GM23338 (cell line): ENCODE measurements at regions not wholly inside any gene's neighbourhood (a gene's known extent, or its start where the extent isn't known, plus 50 kb on each side); places are given as distances from the start of the nearest gene placed in this dataset.

Source experiments
- ATAC-seq: fragments of 200-7000 bp; cut with Tn5 transposase; 3 replicates; pipeline ENCODE4 v1.9.1; 2020
- DNase-seq: peaks from one replicate; pipeline ENCODE4 v3.0.0-alpha.2; 2015; ENCODE audit warnings: low spot score
- H2AFZ ChIP-seq: fragments of 200-600 bp; sonication (generic); 2 replicates; pipeline ENCODE4 v1.8.0; 2016; ENCODE audit warnings: antibody characterized with exemption, mild to moderate bottlenecking, moderate library complexity
- H3F3A ChIP-seq: fragments of 200-600 bp; sonication (generic); replicated peaks from 2 replicates; pipeline ENCODE4 v1.8.0; 2017; ENCODE audit warnings: antibody characterized with exemption, mixed run types, low read depth
- H3K27ac ChIP-seq: fragments of 200-600 bp; sonication (generic); 2 replicates; pipeline ENCODE4 v1.6.1; 2016; ENCODE audit warnings: low read depth
- H3K27me3 ChIP-seq: fragments of 200-600 bp; sonication (generic); 2 replicates; pipeline ENCODE4 v1.8.0; 2016; ENCODE audit warnings: mild to moderate bottlenecking, mixed run types, moderate library complexity; ENCODE audit not compliant: insufficient read depth
- H3K36me3 ChIP-seq: fragments of 200-600 bp; sonication (generic); 2 replicates; pipeline ENCODE4 v1.8.0; 2016; ENCODE audit warnings: mild to moderate bottlenecking; ENCODE audit not compliant: insufficient read depth
- H3K4me1 ChIP-seq: fragments of 200-600 bp; sonication (generic); 2 replicates; pipeline ENCODE4 v1.8.0; 2016; ENCODE audit warnings: mild to moderate bottlenecking, moderate library complexity; ENCODE audit not compliant: insufficient read depth
- H3K4me2 ChIP-seq: fragments of 200-600 bp; sonication (generic); 2 replicates; pipeline ENCODE4 v1.7.1; 2017; ENCODE audit warnings: mixed run types
- H3K4me3 ChIP-seq: fragments of 200-600 bp; sonication (generic); 2 replicates; pipeline ENCODE4 v1.6.1; 2016; ENCODE audit warnings: mixed run types
- H3K79me2 ChIP-seq: fragments of 200-600 bp; sonication (generic); replicated peaks from 2 replicates; pipeline ENCODE4 v1.8.0; 2017; ENCODE audit warnings: mild to moderate bottlenecking; ENCODE audit not compliant: insufficient read depth
- H3K9me2 ChIP-seq: fragments of 200-600 bp; sonication (generic); 2 replicates; pipeline ENCODE4 v1.8.0; 2017; ENCODE audit not compliant: insufficient read depth
- H4K20me1 ChIP-seq: fragments of 200-600 bp; sonication (generic); replicated peaks from 2 replicates; pipeline ENCODE4 v1.8.0; 2017; ENCODE audit warnings: mild to moderate bottlenecking; ENCODE audit not compliant: insufficient read depth
- H3K27ac Mint-ChIP-seq: 2 replicates; pipeline ENCODE4 v1.8.0; 2020; ENCODE audit warnings: inconsistent platforms, mild to moderate bottlenecking, moderate library complexity, mixed read lengths
- H3K27me3 Mint-ChIP-seq: 3 replicates; pipeline ENCODE4 v1.8.0; 2022; ENCODE audit warnings: low read depth, mild to moderate bottlenecking, moderate library complexity, mixed read lengths, inconsistent platforms; ENCODE audit not compliant: insufficient read depth, poor library complexity
- H3K36me3 Mint-ChIP-seq: 3 replicates; pipeline ENCODE4 v1.8.0; 2021; ENCODE audit warnings: low read depth, mild to moderate bottlenecking, inconsistent platforms, moderate library complexity, mixed read lengths
- H3K4me1 Mint-ChIP-seq: 3 replicates; pipeline ENCODE4 v1.8.0; 2020; ENCODE audit warnings: mild to moderate bottlenecking, inconsistent platforms, mixed read lengths
- H3K4me3 Mint-ChIP-seq: 3 replicates; pipeline ENCODE4 v1.8.0; 2021; ENCODE audit warnings: moderate library complexity, mild to moderate bottlenecking, inconsistent platforms, mixed read lengths
- H3K9me3 Mint-ChIP-seq: 3 replicates; pipeline ENCODE4 v1.8.0; 2020; ENCODE audit warnings: moderate library complexity, mild to moderate bottlenecking, inconsistent platforms, mixed read lengths
- CREB1 ChIP-seq: fragments of 250-450 bp; sonication (Bioruptor Pico); IDR thresholded peaks from 2 replicates; pipeline ENCODE4 v1.5.0; 2020; ENCODE audit warnings: low read depth, mild to moderate bottlenecking, moderate library complexity
- EZH2 ChIP-seq: fragments of 200-600 bp; sonication (generic); IDR thresholded peaks from one replicate; pipeline ENCODE4 v1.8.0; 2017; ENCODE audit warnings: antibody characterized with exemption, mild to moderate bottlenecking, low read depth; ENCODE audit not compliant: unreplicated experiment
- EZH2phosphoT487 ChIP-seq: fragments of 200-600 bp; sonication (generic); IDR thresholded peaks from one replicate; pipeline ENCODE4 v1.8.1; 2018; ENCODE audit warnings: antibody characterized with exemption; ENCODE audit not compliant: unreplicated experiment
- JUNB ChIP-seq: IDR thresholded peaks from one replicate; pipeline ENCODE4 v1.6.1; 2016; ENCODE audit warnings: antibody characterized with exemption; ENCODE audit not compliant: unreplicated experiment
- NANOG ChIP-seq: IDR thresholded peaks from 2 replicates; pipeline ENCODE4 v1.6.1; 2016; ENCODE audit warnings: antibody characterized with exemption, borderline replicate concordance
- POLR2AphosphoS5 ChIP-seq: IDR thresholded peaks from 2 replicates; pipeline ENCODE4 v1.6.1; 2016; ENCODE audit warnings: antibody characterized with exemption, low read depth
- STAT1 ChIP-seq: IDR thresholded peaks from one replicate; pipeline ENCODE4 v1.6.1; 2016; ENCODE audit warnings: antibody characterized with exemption; ENCODE audit not compliant: unreplicated experiment
- ZNF114 ChIP-seq: fragments of 250-450 bp; sonication (Bioruptor Pico); IDR thresholded peaks from 2 replicates; pipeline ENCODE4 v1.5.0; 2020; ENCODE audit warnings: mild to moderate bottlenecking, moderate library complexity
- ZNF331 ChIP-seq: fragments of 250-450 bp; sonication (Bioruptor Pico); IDR thresholded peaks from 2 replicates; pipeline ENCODE4 v1.5.0; 2020; ENCODE audit warnings: low read depth, mild to moderate bottlenecking, moderate library complexity
- TF ChIP-seq, protein P1 (sequence below): IDR thresholded peaks from one replicate; pipeline ENCODE4 v1.6.1; 2018; ENCODE audit warnings: antibody characterized with exemption; ENCODE audit not compliant: unreplicated experiment
- TF ChIP-seq, protein P2 (sequence below): IDR thresholded peaks from 2 replicates; pipeline ENCODE4 v1.6.1; 2016; ENCODE audit warnings: antibody characterized with exemption
- TF ChIP-seq, protein P3 (sequence below), 2 experiments: fragments of 200-600 bp in 1 of 2; sonication (generic) in 1 of 2; conservative IDR thresholded peaks; 2 replicates each; pipeline versions ENCODE4 v1.5.1 to v1.6.1; 2016 to 2017; ENCODE audit warnings: antibody characterized with exemption in 2 of 2, low read depth in 2 of 2, mild to moderate bottlenecking in 2 of 2, moderate library complexity in 1 of 2
- TF ChIP-seq, protein P4 (sequence below): fragments of 250-450 bp; sonication (Bioruptor Pico); IDR thresholded peaks from 2 replicates; pipeline ENCODE4 v1.5.0; 2020; ENCODE audit warnings: mild to moderate bottlenecking, moderate library complexity

DNA sequence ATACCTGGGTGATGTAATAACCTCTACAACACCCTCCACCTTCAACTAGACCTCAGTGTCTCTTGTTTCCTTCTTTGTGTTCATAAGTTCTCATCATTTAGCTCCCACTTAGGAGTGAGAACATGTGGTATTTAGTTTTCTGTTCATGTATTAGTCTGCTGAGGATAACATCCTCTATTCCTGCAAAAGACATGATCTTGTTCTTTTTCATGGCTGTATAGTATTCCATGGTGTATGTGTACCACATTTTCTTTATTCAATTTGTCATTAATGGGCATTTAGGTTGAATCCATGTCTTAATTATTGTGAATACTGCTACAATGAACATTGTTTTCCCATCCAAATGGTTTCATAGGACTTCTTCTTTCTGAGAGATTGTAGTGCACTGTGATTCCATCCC lies 135.7 kb downstream of the MBL2 start:
- Histone ChIP-seq H3F3A (no peaks in the 10 kb centered on the region), H3K36me3 (no peaks in the 10 kb centered on the region), H3K27me3 (no peaks in the 10 kb centered on the region), H3K4me1 (no peaks in the 10 kb centered on the region), H3K4me3 (no peak overlapping the region), H3K27ac (no peak overlapping the region), H2AFZ (no peak overlapping the region), H3K79me2 (no peaks in the 10 kb centered on the region), H4K20me1 (no peaks in the 10 kb centered on the region), H3K9me2 (no peaks in the 10 kb centered on the region), H3K4me2 (no peak overlapping the region)
- Mint-ChIP-seq H3K36me3 (no peaks in the 10 kb centered on the region), H3K4me3 (no peak overlapping the region), H3K27ac (no peak overlapping the region), H3K4me1 (peaks cover 8% of the 10 kb centered on the region; the same call in 2 of the 3 replicates), H3K27me3 (no peaks in the 10 kb centered on the region), H3K9me3 (no peaks in the 10 kb centered on the region)
- ATAC-seq (no peak), DNase-seq (no peak)
- TF ChIP-seq, protein P1, sequence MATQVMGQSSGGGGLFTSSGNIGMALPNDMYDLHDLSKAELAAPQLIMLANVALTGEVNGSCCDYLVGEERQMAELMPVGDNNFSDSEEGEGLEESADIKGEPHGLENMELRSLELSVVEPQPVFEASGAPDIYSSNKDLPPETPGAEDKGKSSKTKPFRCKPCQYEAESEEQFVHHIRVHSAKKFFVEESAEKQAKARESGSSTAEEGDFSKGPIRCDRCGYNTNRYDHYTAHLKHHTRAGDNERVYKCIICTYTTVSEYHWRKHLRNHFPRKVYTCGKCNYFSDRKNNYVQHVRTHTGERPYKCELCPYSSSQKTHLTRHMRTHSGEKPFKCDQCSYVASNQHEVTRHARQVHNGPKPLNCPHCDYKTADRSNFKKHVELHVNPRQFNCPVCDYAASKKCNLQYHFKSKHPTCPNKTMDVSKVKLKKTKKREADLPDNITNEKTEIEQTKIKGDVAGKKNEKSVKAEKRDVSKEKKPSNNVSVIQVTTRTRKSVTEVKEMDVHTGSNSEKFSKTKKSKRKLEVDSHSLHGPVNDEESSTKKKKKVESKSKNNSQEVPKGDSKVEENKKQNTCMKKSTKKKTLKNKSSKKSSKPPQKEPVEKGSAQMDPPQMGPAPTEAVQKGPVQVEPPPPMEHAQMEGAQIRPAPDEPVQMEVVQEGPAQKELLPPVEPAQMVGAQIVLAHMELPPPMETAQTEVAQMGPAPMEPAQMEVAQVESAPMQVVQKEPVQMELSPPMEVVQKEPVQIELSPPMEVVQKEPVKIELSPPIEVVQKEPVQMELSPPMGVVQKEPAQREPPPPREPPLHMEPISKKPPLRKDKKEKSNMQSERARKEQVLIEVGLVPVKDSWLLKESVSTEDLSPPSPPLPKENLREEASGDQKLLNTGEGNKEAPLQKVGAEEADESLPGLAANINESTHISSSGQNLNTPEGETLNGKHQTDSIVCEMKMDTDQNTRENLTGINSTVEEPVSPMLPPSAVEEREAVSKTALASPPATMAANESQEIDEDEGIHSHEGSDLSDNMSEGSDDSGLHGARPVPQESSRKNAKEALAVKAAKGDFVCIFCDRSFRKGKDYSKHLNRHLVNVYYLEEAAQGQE, result no peak
- TF ChIP-seq ZNF114 (CRISPR knock-in tag), result no peak
- no peak for TF ChIP-seq STAT1
- TF ChIP-seq, protein P2, sequence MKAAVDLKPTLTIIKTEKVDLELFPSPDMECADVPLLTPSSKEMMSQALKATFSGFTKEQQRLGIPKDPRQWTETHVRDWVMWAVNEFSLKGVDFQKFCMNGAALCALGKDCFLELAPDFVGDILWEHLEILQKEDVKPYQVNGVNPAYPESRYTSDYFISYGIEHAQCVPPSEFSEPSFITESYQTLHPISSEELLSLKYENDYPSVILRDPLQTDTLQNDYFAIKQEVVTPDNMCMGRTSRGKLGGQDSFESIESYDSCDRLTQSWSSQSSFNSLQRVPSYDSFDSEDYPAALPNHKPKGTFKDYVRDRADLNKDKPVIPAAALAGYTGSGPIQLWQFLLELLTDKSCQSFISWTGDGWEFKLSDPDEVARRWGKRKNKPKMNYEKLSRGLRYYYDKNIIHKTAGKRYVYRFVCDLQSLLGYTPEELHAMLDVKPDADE, result no peak
- TF ChIP-seq, protein P3, sequence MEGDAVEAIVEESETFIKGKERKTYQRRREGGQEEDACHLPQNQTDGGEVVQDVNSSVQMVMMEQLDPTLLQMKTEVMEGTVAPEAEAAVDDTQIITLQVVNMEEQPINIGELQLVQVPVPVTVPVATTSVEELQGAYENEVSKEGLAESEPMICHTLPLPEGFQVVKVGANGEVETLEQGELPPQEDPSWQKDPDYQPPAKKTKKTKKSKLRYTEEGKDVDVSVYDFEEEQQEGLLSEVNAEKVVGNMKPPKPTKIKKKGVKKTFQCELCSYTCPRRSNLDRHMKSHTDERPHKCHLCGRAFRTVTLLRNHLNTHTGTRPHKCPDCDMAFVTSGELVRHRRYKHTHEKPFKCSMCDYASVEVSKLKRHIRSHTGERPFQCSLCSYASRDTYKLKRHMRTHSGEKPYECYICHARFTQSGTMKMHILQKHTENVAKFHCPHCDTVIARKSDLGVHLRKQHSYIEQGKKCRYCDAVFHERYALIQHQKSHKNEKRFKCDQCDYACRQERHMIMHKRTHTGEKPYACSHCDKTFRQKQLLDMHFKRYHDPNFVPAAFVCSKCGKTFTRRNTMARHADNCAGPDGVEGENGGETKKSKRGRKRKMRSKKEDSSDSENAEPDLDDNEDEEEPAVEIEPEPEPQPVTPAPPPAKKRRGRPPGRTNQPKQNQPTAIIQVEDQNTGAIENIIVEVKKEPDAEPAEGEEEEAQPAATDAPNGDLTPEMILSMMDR (conservative IDR thresholded peaks at IDR 0.05; ENCODE audit: low read depth in 2 of 2), result no peak
- no peak for TF ChIP-seq POLR2AphosphoS5
- TF ChIP-seq, protein P4, sequence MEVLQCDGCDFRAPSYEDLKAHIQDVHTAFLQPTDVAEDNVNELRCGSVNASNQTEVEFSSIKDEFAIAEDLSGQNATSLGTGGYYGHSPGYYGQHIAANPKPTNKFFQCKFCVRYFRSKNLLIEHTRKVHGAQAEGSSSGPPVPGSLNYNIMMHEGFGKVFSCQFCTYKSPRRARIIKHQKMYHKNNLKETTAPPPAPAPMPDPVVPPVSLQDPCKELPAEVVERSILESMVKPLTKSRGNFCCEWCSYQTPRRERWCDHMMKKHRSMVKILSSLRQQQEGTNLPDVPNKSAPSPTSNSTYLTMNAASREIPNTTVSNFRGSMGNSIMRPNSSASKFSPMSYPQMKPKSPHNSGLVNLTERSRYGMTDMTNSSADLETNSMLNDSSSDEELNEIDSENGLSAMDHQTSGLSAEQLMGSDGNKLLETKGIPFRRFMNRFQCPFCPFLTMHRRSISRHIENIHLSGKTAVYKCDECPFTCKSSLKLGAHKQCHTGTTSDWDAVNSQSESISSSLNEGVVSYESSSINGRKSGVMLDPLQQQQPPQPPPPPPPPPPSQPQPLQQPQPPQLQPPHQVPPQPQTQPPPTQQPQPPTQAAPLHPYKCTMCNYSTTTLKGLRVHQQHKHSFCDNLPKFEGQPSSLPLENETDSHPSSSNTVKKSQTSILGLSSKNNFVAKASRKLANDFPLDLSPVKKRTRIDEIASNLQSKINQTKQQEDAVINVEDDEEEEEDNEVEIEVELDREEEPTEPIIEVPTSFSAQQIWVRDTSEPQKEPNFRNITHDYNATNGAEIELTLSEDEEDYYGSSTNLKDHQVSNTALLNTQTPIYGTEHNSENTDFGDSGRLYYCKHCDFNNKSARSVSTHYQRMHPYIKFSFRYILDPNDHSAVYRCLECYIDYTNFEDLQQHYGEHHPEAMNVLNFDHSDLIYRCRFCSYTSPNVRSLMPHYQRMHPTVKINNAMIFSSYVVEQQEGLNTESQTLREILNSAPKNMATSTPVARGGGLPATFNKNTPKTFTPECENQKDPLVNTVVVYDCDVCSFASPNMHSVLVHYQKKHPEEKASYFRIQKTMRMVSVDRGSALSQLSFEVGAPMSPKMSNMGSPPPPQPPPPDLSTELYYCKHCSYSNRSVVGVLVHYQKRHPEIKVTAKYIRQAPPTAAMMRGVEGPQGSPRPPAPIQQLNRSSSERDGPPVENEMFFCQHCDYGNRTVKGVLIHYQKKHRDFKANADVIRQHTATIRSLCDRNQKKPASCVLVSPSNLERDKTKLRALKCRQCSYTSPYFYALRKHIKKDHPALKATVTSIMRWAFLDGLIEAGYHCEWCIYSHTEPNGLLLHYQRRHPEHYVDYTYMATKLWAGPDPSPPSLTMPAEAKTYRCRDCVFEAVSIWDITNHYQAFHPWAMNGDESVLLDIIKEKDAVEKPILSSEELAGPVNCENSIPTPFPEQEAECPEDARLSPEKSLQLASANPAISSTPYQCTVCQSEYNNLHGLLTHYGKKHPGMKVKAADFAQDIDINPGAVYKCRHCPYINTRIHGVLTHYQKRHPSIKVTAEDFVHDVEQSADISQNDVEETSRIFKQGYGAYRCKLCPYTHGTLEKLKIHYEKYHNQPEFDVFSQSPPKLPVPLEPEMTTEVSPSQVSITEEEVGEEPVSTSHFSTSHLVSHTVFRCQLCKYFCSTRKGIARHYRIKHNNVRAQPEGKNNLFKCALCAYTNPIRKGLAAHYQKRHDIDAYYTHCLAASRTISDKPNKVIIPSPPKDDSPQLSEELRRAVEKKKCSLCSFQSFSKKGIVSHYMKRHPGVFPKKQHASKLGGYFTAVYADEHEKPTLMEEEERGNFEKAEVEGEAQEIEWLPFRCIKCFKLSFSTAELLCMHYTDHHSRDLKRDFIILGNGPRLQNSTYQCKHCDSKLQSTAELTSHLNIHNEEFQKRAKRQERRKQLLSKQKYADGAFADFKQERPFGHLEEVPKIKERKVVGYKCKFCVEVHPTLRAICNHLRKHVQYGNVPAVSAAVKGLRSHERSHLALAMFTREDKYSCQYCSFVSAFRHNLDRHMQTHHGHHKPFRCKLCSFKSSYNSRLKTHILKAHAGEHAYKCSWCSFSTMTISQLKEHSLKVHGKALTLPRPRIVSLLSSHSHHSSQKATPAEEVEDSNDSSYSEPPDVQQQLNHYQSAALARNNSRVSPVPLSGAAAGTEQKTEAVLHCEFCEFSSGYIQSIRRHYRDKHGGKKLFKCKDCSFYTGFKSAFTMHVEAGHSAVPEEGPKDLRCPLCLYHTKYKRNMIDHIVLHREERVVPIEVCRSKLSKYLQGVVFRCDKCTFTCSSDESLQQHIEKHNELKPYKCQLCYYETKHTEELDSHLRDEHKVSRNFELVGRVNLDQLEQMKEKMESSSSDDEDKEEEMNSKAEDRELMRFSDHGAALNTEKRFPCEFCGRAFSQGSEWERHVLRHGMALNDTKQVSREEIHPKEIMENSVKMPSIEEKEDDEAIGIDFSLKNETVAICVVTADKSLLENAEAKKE, result no peak
- no peak for TF ChIP-seq NANOG
- TF ChIP-seq ZNF331 (CRISPR knock-in tag), result no peak
- no peak for TF ChIP-seq CREB1 (CRISPR knock-in tag)
- TF ChIP-seq EZH2, result no peak
- TF ChIP-seq JUNB, result no peak
- no peak for TF ChIP-seq EZH2phosphoT487
